Body of pancreas (tissue), 4 donors: ENCODE measurements at regions not wholly inside any gene's neighbourhood (a gene's known extent, or its start where the extent isn't known, plus 50 kb on each side); places are given as distances from the start of the nearest gene placed in this dataset.

Experiments used
- CTCF ChIP-seq, 7 experiments: fragments of 450-650 bp in 4 of 7; fragments of 200-600 bp in 3 of 7; sonication (generic) in 3 of 7; IDR thresholded peaks; one replicate each; pipeline ENCODE4 v1.5.1; 2016 to 2019; ENCODE audit warnings: antibody characterized with exemption in 7 of 7
- POLR2A ChIP-seq, 3 donors: fragments of 450-650 bp; IDR thresholded peaks; one replicate each; pipeline ENCODE4 v1.6.1; 2016; ENCODE audit warnings: antibody characterized with exemption in 3 of 3, mild to moderate bottlenecking in 2 of 3

GRCh38 chr7:53520841-53521240 lies 485.4 kb downstream of the POM121L12 start:
- TF ChIP-seq CTCF (IDR thresholded peaks at IDR 0.05) (no peak), POLR2A (IDR thresholded peaks at IDR 0.05) (no peak)
